GM12874 (cell line): ENCODE measurements at regions not wholly inside any gene's neighbourhood (a gene's known extent, or its start where the extent isn't known, plus 50 kb on each side); places are given as distances from the start of the nearest gene placed in this dataset.

ENCODE experiments used
- TF ChIP-seq, protein P1 (sequence below): IDR thresholded peaks from 2 replicates; pipeline ENCODE4 v1.5.1; 2011; ENCODE audit warnings: low read depth, mild to moderate bottlenecking, control low read depth, low read length, moderate library complexity; ENCODE audit not compliant: insufficient read depth

DNA sequence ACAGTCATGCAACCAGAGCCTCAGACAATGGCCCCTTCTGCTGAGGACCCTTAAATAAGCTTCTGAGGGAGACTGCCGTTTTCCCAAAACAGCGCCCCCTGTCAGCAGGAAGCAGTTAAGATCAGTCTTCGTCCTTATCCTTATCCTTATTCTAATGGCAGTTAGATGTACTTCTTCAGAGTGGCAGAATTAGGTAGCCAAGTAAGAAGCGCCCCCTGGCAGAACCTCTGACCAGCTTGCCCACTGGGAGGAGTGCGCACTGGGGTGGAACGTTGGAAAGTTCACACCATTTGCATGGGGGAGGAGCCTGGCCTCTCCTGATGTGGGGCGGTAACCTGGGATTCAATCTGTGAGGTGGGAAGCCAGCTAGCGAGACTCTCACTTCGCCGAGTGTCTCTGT, 133.6 kb upstream of the QRFPR start:
- TF ChIP-seq, protein P1, sequence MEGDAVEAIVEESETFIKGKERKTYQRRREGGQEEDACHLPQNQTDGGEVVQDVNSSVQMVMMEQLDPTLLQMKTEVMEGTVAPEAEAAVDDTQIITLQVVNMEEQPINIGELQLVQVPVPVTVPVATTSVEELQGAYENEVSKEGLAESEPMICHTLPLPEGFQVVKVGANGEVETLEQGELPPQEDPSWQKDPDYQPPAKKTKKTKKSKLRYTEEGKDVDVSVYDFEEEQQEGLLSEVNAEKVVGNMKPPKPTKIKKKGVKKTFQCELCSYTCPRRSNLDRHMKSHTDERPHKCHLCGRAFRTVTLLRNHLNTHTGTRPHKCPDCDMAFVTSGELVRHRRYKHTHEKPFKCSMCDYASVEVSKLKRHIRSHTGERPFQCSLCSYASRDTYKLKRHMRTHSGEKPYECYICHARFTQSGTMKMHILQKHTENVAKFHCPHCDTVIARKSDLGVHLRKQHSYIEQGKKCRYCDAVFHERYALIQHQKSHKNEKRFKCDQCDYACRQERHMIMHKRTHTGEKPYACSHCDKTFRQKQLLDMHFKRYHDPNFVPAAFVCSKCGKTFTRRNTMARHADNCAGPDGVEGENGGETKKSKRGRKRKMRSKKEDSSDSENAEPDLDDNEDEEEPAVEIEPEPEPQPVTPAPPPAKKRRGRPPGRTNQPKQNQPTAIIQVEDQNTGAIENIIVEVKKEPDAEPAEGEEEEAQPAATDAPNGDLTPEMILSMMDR = no peak

DNA sequence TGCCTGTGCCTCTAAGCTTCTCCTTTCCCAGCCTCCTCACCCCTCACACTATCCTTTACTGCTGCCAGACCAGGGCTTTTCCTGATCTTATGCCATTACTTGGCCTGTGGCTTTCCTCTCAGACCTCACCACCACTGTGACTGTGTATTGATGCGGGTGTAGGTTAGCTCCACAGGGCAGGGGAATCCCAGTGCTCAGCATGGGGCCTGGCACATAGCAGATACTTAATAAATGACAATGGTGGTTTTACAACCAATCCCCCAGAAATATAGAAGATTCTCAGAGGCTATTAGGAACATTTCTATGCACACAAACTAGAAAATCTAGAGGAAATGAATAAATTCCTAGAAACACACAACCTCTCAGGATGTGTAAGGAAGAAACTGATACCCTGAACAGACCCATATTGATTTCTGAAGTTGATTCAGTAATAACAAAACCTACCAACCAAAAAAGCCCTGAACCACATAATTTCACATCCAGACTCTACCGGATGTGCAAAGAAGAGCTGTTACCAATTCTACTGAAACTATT, 129.6 kb upstream of the QRFPR start:
- TF ChIP-seq, protein P1 = no peak

DNA sequence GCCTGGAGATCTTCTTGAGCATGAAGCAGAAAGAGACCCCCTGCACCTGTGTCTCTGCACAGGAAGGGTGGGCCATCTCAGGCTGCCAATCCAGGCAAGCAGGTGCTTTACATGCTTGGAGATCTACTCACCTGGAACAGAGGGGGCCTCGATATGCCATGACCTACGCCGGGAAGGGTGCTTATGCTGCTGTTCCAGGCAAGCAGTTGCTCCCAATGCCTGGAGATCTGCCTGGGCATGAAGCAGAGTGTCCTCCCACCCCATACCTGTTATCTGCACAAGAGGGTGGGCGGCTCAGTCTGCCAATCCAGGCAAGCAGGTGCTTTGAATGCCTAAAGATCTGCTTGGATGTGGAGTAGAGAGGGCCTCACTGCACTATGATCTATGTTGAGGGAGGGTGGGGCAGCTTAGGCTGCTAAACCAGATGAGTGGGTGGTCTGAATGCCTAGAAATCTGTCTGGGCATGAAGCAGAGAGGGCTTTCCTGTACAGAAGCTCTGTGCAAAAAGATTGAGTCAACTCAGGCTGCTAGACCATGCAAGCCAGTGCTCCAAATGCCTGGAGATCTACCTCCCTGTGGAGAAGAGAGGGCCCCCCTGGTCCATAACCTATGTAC, 104.5 kb upstream of the QRFPR start:
- TF ChIP-seq, protein P1 = no peak

DNA sequence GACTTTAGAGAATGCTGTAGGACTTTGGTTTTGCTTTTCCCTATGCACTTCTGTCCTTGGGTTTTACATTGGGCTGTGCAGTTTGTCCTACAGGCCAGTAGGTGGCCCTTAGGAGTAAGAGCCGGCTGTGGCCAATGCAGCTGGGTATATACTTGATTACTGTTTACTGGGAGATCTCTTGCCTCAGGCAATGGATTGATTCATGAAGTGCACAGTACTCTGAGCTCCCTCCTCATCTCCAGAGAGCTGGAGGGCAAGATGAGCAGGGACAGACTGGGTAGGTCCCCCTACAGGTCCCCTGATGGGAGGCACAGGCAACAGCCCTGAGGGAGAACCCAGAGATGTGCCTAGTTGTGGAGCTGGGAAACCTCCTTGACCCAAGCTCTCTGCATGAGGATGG, 103.8 kb upstream of the QRFPR start:
- TF ChIP-seq, protein P1 = peak; percentile 78

DNA sequence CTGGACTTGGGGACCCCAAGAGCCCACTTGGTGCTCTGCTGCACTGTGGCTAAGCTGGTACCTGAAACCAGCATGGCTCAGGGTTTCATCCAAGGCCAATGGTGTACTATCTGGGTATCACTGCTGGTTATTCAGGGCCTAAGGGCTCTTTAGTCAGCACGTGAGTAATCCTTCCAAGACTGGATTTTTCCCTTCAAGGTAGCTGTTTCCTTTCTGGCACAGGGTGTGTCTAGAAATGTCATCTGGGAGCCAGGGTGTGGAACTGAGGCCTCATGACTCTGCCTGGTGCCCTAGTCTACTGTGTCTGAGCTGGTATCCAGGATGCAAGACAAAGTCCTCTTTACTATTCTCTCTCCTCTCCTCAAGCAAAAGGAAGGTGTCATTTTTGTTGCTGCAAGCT, 99.0 kb upstream of the QRFPR start:
- TF ChIP-seq, protein P1 = no peak

DNA sequence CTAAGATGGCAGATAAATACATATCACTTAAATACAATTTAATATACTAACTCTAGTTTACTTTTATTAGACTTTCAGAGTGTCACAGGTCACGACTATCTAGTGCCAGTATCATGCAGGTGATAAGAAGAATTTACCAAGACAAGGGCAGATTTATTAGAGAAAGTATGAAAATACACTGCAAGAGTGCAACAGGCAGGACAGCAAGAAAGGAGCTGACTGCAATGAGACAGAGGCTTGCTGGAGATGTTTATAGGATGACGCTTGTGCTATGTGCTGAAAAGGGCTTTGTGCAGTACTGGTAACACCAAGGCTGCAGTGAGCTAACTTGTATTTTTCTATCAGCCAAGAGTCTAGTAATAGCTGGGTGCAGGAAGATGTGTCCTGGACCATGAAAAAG, 96.7 kb upstream of the QRFPR start:
- TF ChIP-seq, protein P1 = no peak

DNA sequence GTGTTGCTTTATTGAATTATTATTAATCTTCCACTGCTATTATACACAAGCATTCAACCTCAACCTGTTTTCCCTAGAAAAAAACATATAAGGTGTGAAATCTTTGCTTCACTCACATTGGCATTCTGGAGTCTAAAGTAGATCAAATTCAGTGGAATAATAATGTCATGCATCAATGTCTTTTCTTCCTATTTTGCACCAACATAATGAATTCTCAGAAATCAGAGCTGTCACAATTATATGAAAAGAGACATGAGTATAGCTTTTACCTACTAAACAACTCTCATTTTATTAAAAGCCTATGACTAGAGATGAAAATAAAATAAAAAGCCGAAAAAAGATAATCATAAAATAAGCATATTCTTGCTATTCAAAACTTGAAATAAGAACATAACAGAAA, 96.3 kb upstream of the QRFPR start:
- TF ChIP-seq, protein P1 = no peak
